GM23338 (cell line): ENCODE measurements at regions not wholly inside any gene's neighbourhood (a gene's known extent, or its start where the extent isn't known, plus 50 kb on each side); places are given as distances from the start of the nearest gene placed in this dataset.

ENCODE experiments used
- ATAC-seq: fragments of 200-7000 bp; cut with Tn5 transposase; 3 replicates; pipeline ENCODE4 v1.9.1; 2020
- DNase-seq: peaks from one replicate; pipeline ENCODE4 v3.0.0-alpha.2; 2015; ENCODE audit warnings: low spot score
- H2AFZ ChIP-seq: fragments of 200-600 bp; sonication (generic); 2 replicates; pipeline ENCODE4 v1.8.0; 2016; ENCODE audit warnings: antibody characterized with exemption, mild to moderate bottlenecking, moderate library complexity
- H3F3A ChIP-seq: fragments of 200-600 bp; sonication (generic); replicated peaks from 2 replicates; pipeline ENCODE4 v1.8.0; 2017; ENCODE audit warnings: antibody characterized with exemption, mixed run types, low read depth
- H3K27ac ChIP-seq: fragments of 200-600 bp; sonication (generic); 2 replicates; pipeline ENCODE4 v1.6.1; 2016; ENCODE audit warnings: low read depth
- H3K27me3 ChIP-seq: fragments of 200-600 bp; sonication (generic); 2 replicates; pipeline ENCODE4 v1.8.0; 2016; ENCODE audit warnings: mild to moderate bottlenecking, mixed run types, moderate library complexity; ENCODE audit not compliant: insufficient read depth
- H3K36me3 ChIP-seq: fragments of 200-600 bp; sonication (generic); 2 replicates; pipeline ENCODE4 v1.8.0; 2016; ENCODE audit warnings: mild to moderate bottlenecking; ENCODE audit not compliant: insufficient read depth
- H3K4me1 ChIP-seq: fragments of 200-600 bp; sonication (generic); 2 replicates; pipeline ENCODE4 v1.8.0; 2016; ENCODE audit warnings: mild to moderate bottlenecking, moderate library complexity; ENCODE audit not compliant: insufficient read depth
- H3K4me2 ChIP-seq: fragments of 200-600 bp; sonication (generic); 2 replicates; pipeline ENCODE4 v1.7.1; 2017; ENCODE audit warnings: mixed run types
- H3K4me3 ChIP-seq: fragments of 200-600 bp; sonication (generic); 2 replicates; pipeline ENCODE4 v1.6.1; 2016; ENCODE audit warnings: mixed run types
- H3K79me2 ChIP-seq: fragments of 200-600 bp; sonication (generic); replicated peaks from 2 replicates; pipeline ENCODE4 v1.8.0; 2017; ENCODE audit warnings: mild to moderate bottlenecking; ENCODE audit not compliant: insufficient read depth
- H3K9me2 ChIP-seq: fragments of 200-600 bp; sonication (generic); 2 replicates; pipeline ENCODE4 v1.8.0; 2017; ENCODE audit not compliant: insufficient read depth
- H4K20me1 ChIP-seq: fragments of 200-600 bp; sonication (generic); replicated peaks from 2 replicates; pipeline ENCODE4 v1.8.0; 2017; ENCODE audit warnings: mild to moderate bottlenecking; ENCODE audit not compliant: insufficient read depth
- H3K27ac Mint-ChIP-seq: 2 replicates; pipeline ENCODE4 v1.8.0; 2020; ENCODE audit warnings: inconsistent platforms, mild to moderate bottlenecking, moderate library complexity, mixed read lengths
- H3K27me3 Mint-ChIP-seq: 3 replicates; pipeline ENCODE4 v1.8.0; 2022; ENCODE audit warnings: low read depth, mild to moderate bottlenecking, moderate library complexity, mixed read lengths, inconsistent platforms; ENCODE audit not compliant: insufficient read depth, poor library complexity
- H3K36me3 Mint-ChIP-seq: 3 replicates; pipeline ENCODE4 v1.8.0; 2021; ENCODE audit warnings: low read depth, mild to moderate bottlenecking, inconsistent platforms, moderate library complexity, mixed read lengths
- H3K4me1 Mint-ChIP-seq: 3 replicates; pipeline ENCODE4 v1.8.0; 2020; ENCODE audit warnings: mild to moderate bottlenecking, inconsistent platforms, mixed read lengths
- H3K4me3 Mint-ChIP-seq: 3 replicates; pipeline ENCODE4 v1.8.0; 2021; ENCODE audit warnings: moderate library complexity, mild to moderate bottlenecking, inconsistent platforms, mixed read lengths
- H3K9me3 Mint-ChIP-seq: 3 replicates; pipeline ENCODE4 v1.8.0; 2020; ENCODE audit warnings: moderate library complexity, mild to moderate bottlenecking, inconsistent platforms, mixed read lengths
- CREB1 ChIP-seq: fragments of 250-450 bp; sonication (Bioruptor Pico); IDR thresholded peaks from 2 replicates; pipeline ENCODE4 v1.5.0; 2020; ENCODE audit warnings: low read depth, mild to moderate bottlenecking, moderate library complexity
- EZH2 ChIP-seq: fragments of 200-600 bp; sonication (generic); IDR thresholded peaks from one replicate; pipeline ENCODE4 v1.8.0; 2017; ENCODE audit warnings: antibody characterized with exemption, mild to moderate bottlenecking, low read depth; ENCODE audit not compliant: unreplicated experiment
- EZH2phosphoT487 ChIP-seq: fragments of 200-600 bp; sonication (generic); IDR thresholded peaks from one replicate; pipeline ENCODE4 v1.8.1; 2018; ENCODE audit warnings: antibody characterized with exemption; ENCODE audit not compliant: unreplicated experiment
- JUNB ChIP-seq: IDR thresholded peaks from one replicate; pipeline ENCODE4 v1.6.1; 2016; ENCODE audit warnings: antibody characterized with exemption; ENCODE audit not compliant: unreplicated experiment
- NANOG ChIP-seq: IDR thresholded peaks from 2 replicates; pipeline ENCODE4 v1.6.1; 2016; ENCODE audit warnings: antibody characterized with exemption, borderline replicate concordance
- POLR2AphosphoS5 ChIP-seq: IDR thresholded peaks from 2 replicates; pipeline ENCODE4 v1.6.1; 2016; ENCODE audit warnings: antibody characterized with exemption, low read depth
- STAT1 ChIP-seq: IDR thresholded peaks from one replicate; pipeline ENCODE4 v1.6.1; 2016; ENCODE audit warnings: antibody characterized with exemption; ENCODE audit not compliant: unreplicated experiment
- ZNF114 ChIP-seq: fragments of 250-450 bp; sonication (Bioruptor Pico); IDR thresholded peaks from 2 replicates; pipeline ENCODE4 v1.5.0; 2020; ENCODE audit warnings: mild to moderate bottlenecking, moderate library complexity
- ZNF331 ChIP-seq: fragments of 250-450 bp; sonication (Bioruptor Pico); IDR thresholded peaks from 2 replicates; pipeline ENCODE4 v1.5.0; 2020; ENCODE audit warnings: low read depth, mild to moderate bottlenecking, moderate library complexity
- TF ChIP-seq, protein P1 (sequence below): fragments of 250-450 bp; sonication (Bioruptor Pico); IDR thresholded peaks from 2 replicates; pipeline ENCODE4 v1.5.0; 2020; ENCODE audit warnings: mild to moderate bottlenecking, moderate library complexity
- TF ChIP-seq, protein P2 (sequence below): IDR thresholded peaks from 2 replicates; pipeline ENCODE4 v1.6.1; 2016; ENCODE audit warnings: antibody characterized with exemption
- TF ChIP-seq, protein P3 (sequence below): IDR thresholded peaks from one replicate; pipeline ENCODE4 v1.6.1; 2018; ENCODE audit warnings: antibody characterized with exemption; ENCODE audit not compliant: unreplicated experiment
- TF ChIP-seq, protein P4 (sequence below), 2 experiments: fragments of 200-600 bp in 1 of 2; sonication (generic) in 1 of 2; conservative IDR thresholded peaks; 2 replicates each; pipeline versions ENCODE4 v1.5.1 to v1.6.1; 2016 to 2017; ENCODE audit warnings: antibody characterized with exemption in 2 of 2, low read depth in 2 of 2, mild to moderate bottlenecking in 2 of 2, moderate library complexity in 1 of 2

DNA sequence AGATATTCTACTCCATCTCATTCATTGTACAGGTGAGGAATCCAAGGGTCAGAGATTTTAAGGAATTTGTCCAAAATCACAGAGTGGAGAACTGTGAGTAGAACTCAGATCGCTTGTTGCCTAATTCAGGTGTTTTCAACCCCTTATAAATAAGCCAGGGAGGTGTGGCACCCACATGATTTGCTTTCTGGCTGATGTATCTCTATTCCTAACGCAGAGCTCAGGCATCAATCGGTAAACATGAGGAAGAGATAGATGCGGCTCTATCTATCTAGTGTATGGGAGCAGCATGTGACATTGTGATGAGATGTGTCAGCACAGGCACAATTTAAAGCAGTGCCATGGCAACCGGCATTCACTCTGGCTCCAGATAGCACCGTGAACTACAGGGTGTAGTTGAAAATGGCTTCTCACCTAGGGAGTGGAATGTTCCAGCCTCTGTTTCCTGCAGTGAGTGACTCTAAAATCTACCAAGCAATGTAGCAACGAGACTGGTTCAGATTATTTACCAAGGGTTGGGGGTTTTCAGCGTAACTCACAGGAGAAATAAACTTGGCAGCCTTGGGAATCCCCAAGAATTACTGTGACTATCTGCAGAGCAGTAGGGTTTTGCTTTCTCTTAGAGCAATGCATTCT lies 53.4 kb upstream of the SUB1 start:
- Histone ChIP-seq H3F3A (no peaks in the 10 kb centered on the region), H3K4me3 (no peak overlapping the region), H3K27me3 (no peaks in the 10 kb centered on the region), H3K9me2 (no peaks in the 10 kb centered on the region), H3K36me3 (no peaks in the 10 kb centered on the region), H4K20me1 (no peaks in the 10 kb centered on the region), H3K27ac (no peak overlapping the region), H3K79me2 (no peaks in the 10 kb centered on the region), H2AFZ (peak overlapping the region; percentile 3), H3K4me1 (no peaks in the 10 kb centered on the region), H3K4me2 (no peak overlapping the region)
- Mint-ChIP-seq H3K36me3 (no peaks in the 10 kb centered on the region), H3K27ac (no peak overlapping the region; the same call in 1 of the 2 replicates), H3K4me3 (no peak overlapping the region; the same call in 2 of the 3 replicates), H3K4me1 (peaks cover 11% of the 10 kb centered on the region), H3K27me3 (peaks cover 7% of the 10 kb centered on the region), H3K9me3 (no peaks in the 10 kb centered on the region; the same call in 2 of the 3 replicates)
- peak; percentile 68 for DNase-seq
- peak; percentile 88 for ATAC-seq
- no peak for TF ChIP-seq JUNB
- TF ChIP-seq ZNF331 (CRISPR knock-in tag): no peak
- no peak for TF ChIP-seq ZNF114
- TF ChIP-seq, protein P1, sequence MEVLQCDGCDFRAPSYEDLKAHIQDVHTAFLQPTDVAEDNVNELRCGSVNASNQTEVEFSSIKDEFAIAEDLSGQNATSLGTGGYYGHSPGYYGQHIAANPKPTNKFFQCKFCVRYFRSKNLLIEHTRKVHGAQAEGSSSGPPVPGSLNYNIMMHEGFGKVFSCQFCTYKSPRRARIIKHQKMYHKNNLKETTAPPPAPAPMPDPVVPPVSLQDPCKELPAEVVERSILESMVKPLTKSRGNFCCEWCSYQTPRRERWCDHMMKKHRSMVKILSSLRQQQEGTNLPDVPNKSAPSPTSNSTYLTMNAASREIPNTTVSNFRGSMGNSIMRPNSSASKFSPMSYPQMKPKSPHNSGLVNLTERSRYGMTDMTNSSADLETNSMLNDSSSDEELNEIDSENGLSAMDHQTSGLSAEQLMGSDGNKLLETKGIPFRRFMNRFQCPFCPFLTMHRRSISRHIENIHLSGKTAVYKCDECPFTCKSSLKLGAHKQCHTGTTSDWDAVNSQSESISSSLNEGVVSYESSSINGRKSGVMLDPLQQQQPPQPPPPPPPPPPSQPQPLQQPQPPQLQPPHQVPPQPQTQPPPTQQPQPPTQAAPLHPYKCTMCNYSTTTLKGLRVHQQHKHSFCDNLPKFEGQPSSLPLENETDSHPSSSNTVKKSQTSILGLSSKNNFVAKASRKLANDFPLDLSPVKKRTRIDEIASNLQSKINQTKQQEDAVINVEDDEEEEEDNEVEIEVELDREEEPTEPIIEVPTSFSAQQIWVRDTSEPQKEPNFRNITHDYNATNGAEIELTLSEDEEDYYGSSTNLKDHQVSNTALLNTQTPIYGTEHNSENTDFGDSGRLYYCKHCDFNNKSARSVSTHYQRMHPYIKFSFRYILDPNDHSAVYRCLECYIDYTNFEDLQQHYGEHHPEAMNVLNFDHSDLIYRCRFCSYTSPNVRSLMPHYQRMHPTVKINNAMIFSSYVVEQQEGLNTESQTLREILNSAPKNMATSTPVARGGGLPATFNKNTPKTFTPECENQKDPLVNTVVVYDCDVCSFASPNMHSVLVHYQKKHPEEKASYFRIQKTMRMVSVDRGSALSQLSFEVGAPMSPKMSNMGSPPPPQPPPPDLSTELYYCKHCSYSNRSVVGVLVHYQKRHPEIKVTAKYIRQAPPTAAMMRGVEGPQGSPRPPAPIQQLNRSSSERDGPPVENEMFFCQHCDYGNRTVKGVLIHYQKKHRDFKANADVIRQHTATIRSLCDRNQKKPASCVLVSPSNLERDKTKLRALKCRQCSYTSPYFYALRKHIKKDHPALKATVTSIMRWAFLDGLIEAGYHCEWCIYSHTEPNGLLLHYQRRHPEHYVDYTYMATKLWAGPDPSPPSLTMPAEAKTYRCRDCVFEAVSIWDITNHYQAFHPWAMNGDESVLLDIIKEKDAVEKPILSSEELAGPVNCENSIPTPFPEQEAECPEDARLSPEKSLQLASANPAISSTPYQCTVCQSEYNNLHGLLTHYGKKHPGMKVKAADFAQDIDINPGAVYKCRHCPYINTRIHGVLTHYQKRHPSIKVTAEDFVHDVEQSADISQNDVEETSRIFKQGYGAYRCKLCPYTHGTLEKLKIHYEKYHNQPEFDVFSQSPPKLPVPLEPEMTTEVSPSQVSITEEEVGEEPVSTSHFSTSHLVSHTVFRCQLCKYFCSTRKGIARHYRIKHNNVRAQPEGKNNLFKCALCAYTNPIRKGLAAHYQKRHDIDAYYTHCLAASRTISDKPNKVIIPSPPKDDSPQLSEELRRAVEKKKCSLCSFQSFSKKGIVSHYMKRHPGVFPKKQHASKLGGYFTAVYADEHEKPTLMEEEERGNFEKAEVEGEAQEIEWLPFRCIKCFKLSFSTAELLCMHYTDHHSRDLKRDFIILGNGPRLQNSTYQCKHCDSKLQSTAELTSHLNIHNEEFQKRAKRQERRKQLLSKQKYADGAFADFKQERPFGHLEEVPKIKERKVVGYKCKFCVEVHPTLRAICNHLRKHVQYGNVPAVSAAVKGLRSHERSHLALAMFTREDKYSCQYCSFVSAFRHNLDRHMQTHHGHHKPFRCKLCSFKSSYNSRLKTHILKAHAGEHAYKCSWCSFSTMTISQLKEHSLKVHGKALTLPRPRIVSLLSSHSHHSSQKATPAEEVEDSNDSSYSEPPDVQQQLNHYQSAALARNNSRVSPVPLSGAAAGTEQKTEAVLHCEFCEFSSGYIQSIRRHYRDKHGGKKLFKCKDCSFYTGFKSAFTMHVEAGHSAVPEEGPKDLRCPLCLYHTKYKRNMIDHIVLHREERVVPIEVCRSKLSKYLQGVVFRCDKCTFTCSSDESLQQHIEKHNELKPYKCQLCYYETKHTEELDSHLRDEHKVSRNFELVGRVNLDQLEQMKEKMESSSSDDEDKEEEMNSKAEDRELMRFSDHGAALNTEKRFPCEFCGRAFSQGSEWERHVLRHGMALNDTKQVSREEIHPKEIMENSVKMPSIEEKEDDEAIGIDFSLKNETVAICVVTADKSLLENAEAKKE (CRISPR knock-in tag): no peak
- no peak for TF ChIP-seq EZH2
- no peak for TF ChIP-seq NANOG
- no peak for TF ChIP-seq STAT1
- no peak for TF ChIP-seq EZH2phosphoT487
- TF ChIP-seq, protein P2, sequence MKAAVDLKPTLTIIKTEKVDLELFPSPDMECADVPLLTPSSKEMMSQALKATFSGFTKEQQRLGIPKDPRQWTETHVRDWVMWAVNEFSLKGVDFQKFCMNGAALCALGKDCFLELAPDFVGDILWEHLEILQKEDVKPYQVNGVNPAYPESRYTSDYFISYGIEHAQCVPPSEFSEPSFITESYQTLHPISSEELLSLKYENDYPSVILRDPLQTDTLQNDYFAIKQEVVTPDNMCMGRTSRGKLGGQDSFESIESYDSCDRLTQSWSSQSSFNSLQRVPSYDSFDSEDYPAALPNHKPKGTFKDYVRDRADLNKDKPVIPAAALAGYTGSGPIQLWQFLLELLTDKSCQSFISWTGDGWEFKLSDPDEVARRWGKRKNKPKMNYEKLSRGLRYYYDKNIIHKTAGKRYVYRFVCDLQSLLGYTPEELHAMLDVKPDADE: no peak
- TF ChIP-seq CREB1 (CRISPR knock-in tag): no peak
- TF ChIP-seq, protein P3, sequence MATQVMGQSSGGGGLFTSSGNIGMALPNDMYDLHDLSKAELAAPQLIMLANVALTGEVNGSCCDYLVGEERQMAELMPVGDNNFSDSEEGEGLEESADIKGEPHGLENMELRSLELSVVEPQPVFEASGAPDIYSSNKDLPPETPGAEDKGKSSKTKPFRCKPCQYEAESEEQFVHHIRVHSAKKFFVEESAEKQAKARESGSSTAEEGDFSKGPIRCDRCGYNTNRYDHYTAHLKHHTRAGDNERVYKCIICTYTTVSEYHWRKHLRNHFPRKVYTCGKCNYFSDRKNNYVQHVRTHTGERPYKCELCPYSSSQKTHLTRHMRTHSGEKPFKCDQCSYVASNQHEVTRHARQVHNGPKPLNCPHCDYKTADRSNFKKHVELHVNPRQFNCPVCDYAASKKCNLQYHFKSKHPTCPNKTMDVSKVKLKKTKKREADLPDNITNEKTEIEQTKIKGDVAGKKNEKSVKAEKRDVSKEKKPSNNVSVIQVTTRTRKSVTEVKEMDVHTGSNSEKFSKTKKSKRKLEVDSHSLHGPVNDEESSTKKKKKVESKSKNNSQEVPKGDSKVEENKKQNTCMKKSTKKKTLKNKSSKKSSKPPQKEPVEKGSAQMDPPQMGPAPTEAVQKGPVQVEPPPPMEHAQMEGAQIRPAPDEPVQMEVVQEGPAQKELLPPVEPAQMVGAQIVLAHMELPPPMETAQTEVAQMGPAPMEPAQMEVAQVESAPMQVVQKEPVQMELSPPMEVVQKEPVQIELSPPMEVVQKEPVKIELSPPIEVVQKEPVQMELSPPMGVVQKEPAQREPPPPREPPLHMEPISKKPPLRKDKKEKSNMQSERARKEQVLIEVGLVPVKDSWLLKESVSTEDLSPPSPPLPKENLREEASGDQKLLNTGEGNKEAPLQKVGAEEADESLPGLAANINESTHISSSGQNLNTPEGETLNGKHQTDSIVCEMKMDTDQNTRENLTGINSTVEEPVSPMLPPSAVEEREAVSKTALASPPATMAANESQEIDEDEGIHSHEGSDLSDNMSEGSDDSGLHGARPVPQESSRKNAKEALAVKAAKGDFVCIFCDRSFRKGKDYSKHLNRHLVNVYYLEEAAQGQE: no peak
- no peak for TF ChIP-seq POLR2AphosphoS5
- TF ChIP-seq, protein P4, sequence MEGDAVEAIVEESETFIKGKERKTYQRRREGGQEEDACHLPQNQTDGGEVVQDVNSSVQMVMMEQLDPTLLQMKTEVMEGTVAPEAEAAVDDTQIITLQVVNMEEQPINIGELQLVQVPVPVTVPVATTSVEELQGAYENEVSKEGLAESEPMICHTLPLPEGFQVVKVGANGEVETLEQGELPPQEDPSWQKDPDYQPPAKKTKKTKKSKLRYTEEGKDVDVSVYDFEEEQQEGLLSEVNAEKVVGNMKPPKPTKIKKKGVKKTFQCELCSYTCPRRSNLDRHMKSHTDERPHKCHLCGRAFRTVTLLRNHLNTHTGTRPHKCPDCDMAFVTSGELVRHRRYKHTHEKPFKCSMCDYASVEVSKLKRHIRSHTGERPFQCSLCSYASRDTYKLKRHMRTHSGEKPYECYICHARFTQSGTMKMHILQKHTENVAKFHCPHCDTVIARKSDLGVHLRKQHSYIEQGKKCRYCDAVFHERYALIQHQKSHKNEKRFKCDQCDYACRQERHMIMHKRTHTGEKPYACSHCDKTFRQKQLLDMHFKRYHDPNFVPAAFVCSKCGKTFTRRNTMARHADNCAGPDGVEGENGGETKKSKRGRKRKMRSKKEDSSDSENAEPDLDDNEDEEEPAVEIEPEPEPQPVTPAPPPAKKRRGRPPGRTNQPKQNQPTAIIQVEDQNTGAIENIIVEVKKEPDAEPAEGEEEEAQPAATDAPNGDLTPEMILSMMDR (conservative IDR thresholded peaks at IDR 0.05; ENCODE audit: low read depth in 2 of 2): no peak
